Ascending aorta (tissue), 2 donors: ENCODE measurements at regions not wholly inside any gene's neighbourhood (a gene's known extent, or its start where the extent isn't known, plus 50 kb on each side); places are given as distances from the start of the nearest gene placed in this dataset.

Source experiments
- DNase-seq, 2 donors: peaks; one replicate each; pipeline ENCODE4 v3.0.0-alpha.2; 2019; ENCODE audit warnings: low spot score in 2 of 2
- H3K27ac ChIP-seq, 2 donors: fragments of 200-600 bp; sonication (generic); one replicate each; pipeline ENCODE4 v1.5.1; 2016 to 2017; ENCODE audit warnings: mild to moderate bottlenecking in 1 of 2
- H3K27me3 ChIP-seq: fragments of 200-600 bp; sonication (generic); one replicate; pipeline ENCODE4 v1.5.1; 2017
- H3K36me3 ChIP-seq, 2 donors: fragments of 200-600 bp; sonication (generic); one replicate each; pipeline ENCODE4 v1.5.1; 2016
- H3K4me1 ChIP-seq, 2 donors: fragments of 200-600 bp; sonication (generic); one replicate each; pipeline ENCODE4 v1.5.1; 2016 to 2017; ENCODE audit warnings: mild to moderate bottlenecking in 1 of 2
- H3K4me3 ChIP-seq, 2 donors: fragments of 200-600 bp; sonication (generic); one replicate each; pipeline ENCODE4 v1.5.1; 2016 to 2017; ENCODE audit warnings: mild to moderate bottlenecking in 1 of 2
- H3K9me3 ChIP-seq, 2 donors: fragments of 200-600 bp; sonication (generic); one replicate each; pipeline ENCODE4 v1.5.1; 2016
- CTCF ChIP-seq, 3 experiments: fragments of 200-600 bp in 2 of 3; fragments of 450-650 bp in 1 of 3; sonication (generic) in 2 of 3; IDR thresholded peaks; one replicate each; pipeline ENCODE4 v1.5.1; 2016 to 2019; ENCODE audit warnings: antibody characterized with exemption in 3 of 3, mild to moderate bottlenecking in 1 of 3, moderate library complexity in 1 of 3
- intact Hi-C: fragments of 100-400 bp; cut with DNase I; formaldehyde crosslinking; loops from one replicate; pipeline ENCODE4 v1.15.1; 2023

- intact Hi-C loops: no loop called here
- DNase-seq: no peak
- no peaks in the 10 kb centered on the region for H3K27me3 ChIP-seq
- no peaks in the 10 kb centered on the region for H3K4me1 ChIP-seq
- no peaks in the 10 kb centered on the region for H3K36me3 ChIP-seq
- no peak overlapping the region for H3K4me3 ChIP-seq
- H3K9me3 ChIP-seq: no peaks in the 10 kb centered on the region
- no peak overlapping the region for H3K27ac ChIP-seq
- no peak for TF ChIP-seq CTCF (IDR thresholded peaks at IDR 0.05)
Observed at GRCh38 chr18:28712172-28712571, 535.2 kb upstream of the CDH2 start.

GRCh38 chr18:28711096-28711495 lies 534.2 kb upstream of the CDH2 start:
- Histone ChIP-seq H3K4me1 (no peaks in the 10 kb centered on the region), H3K27me3 (no peaks in the 10 kb centered on the region), H3K36me3 (no peaks in the 10 kb centered on the region), H3K27ac (no peak overlapping the region), H3K4me3 (no peak overlapping the region), H3K9me3 (no peaks in the 10 kb centered on the region)
- DNase-seq: no peak
- intact Hi-C loops: no loop called here
- TF ChIP-seq CTCF (IDR thresholded peaks at IDR 0.05): no peak

- TF ChIP-seq CTCF (IDR thresholded peaks at IDR 0.05): no peak
- Histone ChIP-seq H3K4me1 (no peaks in the 10 kb centered on the region), H3K4me3 (no peak overlapping the region), H3K27ac (no peak overlapping the region), H3K9me3 (no peaks in the 10 kb centered on the region), H3K27me3 (no peaks in the 10 kb centered on the region), H3K36me3 (no peaks in the 10 kb centered on the region)
- no peak for DNase-seq
- intact Hi-C loops: no loop called here
Observed at GRCh38 chr18:28707006-28707405, 530.1 kb upstream of the CDH2 start.

- Histone ChIP-seq H3K36me3 (no peaks in the 10 kb centered on the region), H3K4me3 (no peak overlapping the region), H3K9me3 (no peaks in the 10 kb centered on the region), H3K4me1 (no peaks in the 10 kb centered on the region), H3K27ac (no peak overlapping the region), H3K27me3 (no peaks in the 10 kb centered on the region)
- no peak for TF ChIP-seq CTCF (IDR thresholded peaks at IDR 0.05)
- no peak for DNase-seq
- intact Hi-C loops: no loop called here
Observed at GRCh38 chr18:28706397-28706796, 529.5 kb upstream of the CDH2 start.

- intact Hi-C loops: no loop called here
- no peaks in the 10 kb centered on the region for H3K9me3 ChIP-seq
- no peaks in the 10 kb centered on the region for H3K36me3 ChIP-seq
- no peak for TF ChIP-seq CTCF (IDR thresholded peaks at IDR 0.05)
- H3K4me1 ChIP-seq: no peaks in the 10 kb centered on the region
- H3K27me3 ChIP-seq: no peaks in the 10 kb centered on the region
- DNase-seq: no peak
- no peak overlapping the region for H3K4me3 ChIP-seq
- H3K27ac ChIP-seq: no peak overlapping the region
Observed at GRCh38 chr18:28705482-28705881, 528.6 kb upstream of the CDH2 start.

- H3K9me3 ChIP-seq: no peaks in the 10 kb centered on the region
- no peaks in the 10 kb centered on the region for H3K36me3 ChIP-seq
- H3K27me3 ChIP-seq: no peaks in the 10 kb centered on the region
- no peak overlapping the region for H3K27ac ChIP-seq
- H3K4me1 ChIP-seq: no peaks in the 10 kb centered on the region
- no peak for TF ChIP-seq CTCF (IDR thresholded peaks at IDR 0.05)
- intact Hi-C loops: no loop called here
- no peak overlapping the region for H3K4me3 ChIP-seq
- no peak for DNase-seq
Observed at GRCh38 chr18:28692337-28692736, 515.4 kb upstream of the CDH2 start.
